HL-60 (cell line): ENCODE measurements at regions not wholly inside any gene's neighbourhood (a gene's known extent, or its start where the extent isn't known, plus 50 kb on each side); places are given as distances from the start of the nearest gene placed in this dataset.

ENCODE experiments used
- DNase-seq, 2 experiments: peaks; one replicate each; pipeline ENCODE4 v3.0.0-alpha.2; 2010 to 2020; ENCODE audit warnings: low read depth in 1 of 2, low spot score in 1 of 2
- H3K27ac ChIP-seq: fragments of 250-450 bp; sonication (Bioruptor Pico); replicated peaks from 2 replicates; pipeline ENCODE4 v1.5.1; 2020; ENCODE audit warnings: mild to moderate bottlenecking, moderate library complexity
- H3K27me3 ChIP-seq: fragments of 250-450 bp; sonication (Bioruptor Pico); 2 replicates; pipeline ENCODE4 v1.5.1; 2021; ENCODE audit warnings: mild to moderate bottlenecking, moderate library complexity; ENCODE audit not compliant: insufficient read depth, poor library complexity, severe bottlenecking
- H3K4me3 ChIP-seq: replicated peaks from 2 replicates; pipeline ENCODE4 v1.5.1; 2011; ENCODE audit warnings: mild to moderate bottlenecking, control low read depth, low read length; ENCODE audit not compliant: insufficient read depth
- CTCF ChIP-seq: IDR thresholded peaks from one replicate; pipeline ENCODE4 v1.5.1; 2011; ENCODE audit warnings: low read length, control low read depth, inconsistent platforms; ENCODE audit not compliant: insufficient read depth
- GABPA ChIP-seq: IDR thresholded peaks from 2 replicates; pipeline ENCODE4 v1.6.1; 2012; ENCODE audit warnings: low read depth
- POLR2AphosphoS5 ChIP-seq: IDR thresholded peaks from 2 replicates; pipeline ENCODE4 v1.6.1; 2012; ENCODE audit warnings: low read depth
- REST ChIP-seq: IDR thresholded peaks from 2 replicates; pipeline ENCODE4 v1.6.1; 2012; ENCODE audit warnings: low read depth; ENCODE audit not compliant: insufficient replicate concordance
- SPI1 ChIP-seq: IDR thresholded peaks from 2 replicates; pipeline ENCODE4 v1.6.1; 2012; ENCODE audit warnings: low read depth, mild to moderate bottlenecking, borderline replicate concordance

GRCh38 chr6:108782179-108783041 lies 65.8 kb upstream of the ARMC2 start:
- no peak overlapping the region for H3K4me3 ChIP-seq
- DNase-seq = peak; percentile 69 to 89
- H3K27me3 ChIP-seq = no peaks in the 10 kb centered on the region
- no peak overlapping the region for H3K27ac ChIP-seq
- TF ChIP-seq REST (no peak), POLR2AphosphoS5 (no peak), CTCF (peak; percentile 88)

- no peak overlapping the region for H3K27ac ChIP-seq
- no peaks in the 10 kb centered on the region for H3K27me3 ChIP-seq
- DNase-seq = no peak
- TF ChIP-seq GABPA (no peak), REST (no peak), CTCF (no peak), SPI1 (no peak), POLR2AphosphoS5 (no peak)
- H3K4me3 ChIP-seq = no peak overlapping the region
These were observed 62.6 kb upstream of the ARMC2 start for GRCh38 chr6:108785653-108786052.

GRCh38 chr6:108788416-108788815 lies 59.8 kb upstream of the ARMC2 start:
- DNase-seq = no peak
- Histone ChIP-seq H3K4me3 (no peak overlapping the region), H3K27me3 (no peaks in the 10 kb centered on the region), H3K27ac (no peak overlapping the region)
- TF ChIP-seq GABPA (no peak), CTCF (no peak), REST (no peak), SPI1 (no peak), POLR2AphosphoS5 (no peak)
